Transverse colon (tissue), 4 donors: ENCODE measurements at regions not wholly inside any gene's neighbourhood (a gene's known extent, or its start where the extent isn't known, plus 50 kb on each side); places are given as distances from the start of the nearest gene placed in this dataset.

Experiments used
- DNase-seq: peaks from one replicate; pipeline ENCODE4 v3.0.0-alpha.2; 2019
- H3K27ac ChIP-seq, 4 donors: fragments of 200-600 bp; sonication (generic); 2 replicates each; pipeline ENCODE4 v1.5.1; 2016 to 2018; ENCODE audit warnings: inconsistent platforms in 4 of 4
- H3K27me3 ChIP-seq: fragments of 200-600 bp; sonication (generic); 2 replicates; pipeline ENCODE4 v1.5.1; 2017; ENCODE audit warnings: inconsistent platforms
- H3K36me3 ChIP-seq, 4 donors: fragments of 200-600 bp; sonication (generic); 2 replicates each; pipeline ENCODE4 v1.5.1; 2017 to 2019; ENCODE audit warnings: inconsistent platforms in 4 of 4
- H3K4me1 ChIP-seq, 4 donors: fragments of 200-600 bp; sonication (generic); 2 replicates each; pipeline ENCODE4 v1.5.1; 2017 to 2020; ENCODE audit warnings: inconsistent platforms in 4 of 4
- H3K4me3 ChIP-seq, 4 donors: fragments of 200-600 bp; sonication (generic); 1 replicate in 1 of 4; 2 replicates in 3 of 4; pipeline versions ENCODE4 v1.5.1 to v1.6.1; 2017 to 2019; ENCODE audit warnings: inconsistent platforms in 4 of 4
- H3K9me3 ChIP-seq, 2 donors: fragments of 200-600 bp; sonication (generic); 2 replicates each; pipeline ENCODE4 v1.5.1; 2017 to 2019; ENCODE audit warnings: inconsistent platforms in 2 of 2
- EP300 ChIP-seq: sonication (generic); formaldehyde crosslinking; IDR thresholded peaks from one replicate; pipeline ENCODE4 v1.6.1; 2017; ENCODE audit warnings: antibody characterized with exemption, low read depth
- POLR2A ChIP-seq: fragments of 450-650 bp; IDR thresholded peaks from one replicate; pipeline ENCODE4 v1.6.1; 2016; ENCODE audit warnings: antibody characterized with exemption, mild to moderate bottlenecking, moderate library complexity
- POLR2AphosphoS5 ChIP-seq, 3 donors: sonication (generic); formaldehyde crosslinking; IDR thresholded peaks; one replicate each; pipeline ENCODE4 v1.6.1; 2016; ENCODE audit warnings: antibody characterized with exemption in 3 of 3
- WGBS, 2 donors: methylation state at CpG; one replicate each; pipeline ENCODE4 v1.1.5; 2018; ENCODE audit warnings: low coverage in 1 of 2; 5-methylcytosine and 5-hydroxymethylcytosine counted together
- in situ Hi-C, 4 donors: fragments of 200-750 bp; cut with MboI; loops; one replicate each; pipeline versions ENCODE4 v1.15.0 to v1.15.1; 2017; ENCODE audit warnings: low sequenced_read_pairs in 3 of 4, low pct_ligation_motif_present in 1 of 4, low pct_unique_long_range_greater_than_20kb in 1 of 4
- intact Hi-C: fragments of 100-400 bp; cut with DNase I; formaldehyde crosslinking; loops from one replicate; pipeline ENCODE4 v1.15.1; 2023; ENCODE audit warnings: low total_unique reads
- TF ChIP-seq, protein P1 (sequence below), 5 experiments: fragments of 200-600 bp in 3 of 5; fragments of 450-650 bp in 2 of 5; sonication (generic) in 3 of 5; IDR thresholded peaks; 1 replicate in 2 of 5; 2 replicates in 3 of 5; pipeline ENCODE4 v1.5.1; 2016 to 2017; ENCODE audit warnings: antibody characterized with exemption in 5 of 5, inconsistent platforms in 3 of 5, mild to moderate bottlenecking in 2 of 5, moderate library complexity in 1 of 5

GRCh38 chr6:48057601-48058000 is 53.4 kb downstream of the PTCHD4 start:
- no peak for TF ChIP-seq EP300
- TF ChIP-seq, protein P1, sequence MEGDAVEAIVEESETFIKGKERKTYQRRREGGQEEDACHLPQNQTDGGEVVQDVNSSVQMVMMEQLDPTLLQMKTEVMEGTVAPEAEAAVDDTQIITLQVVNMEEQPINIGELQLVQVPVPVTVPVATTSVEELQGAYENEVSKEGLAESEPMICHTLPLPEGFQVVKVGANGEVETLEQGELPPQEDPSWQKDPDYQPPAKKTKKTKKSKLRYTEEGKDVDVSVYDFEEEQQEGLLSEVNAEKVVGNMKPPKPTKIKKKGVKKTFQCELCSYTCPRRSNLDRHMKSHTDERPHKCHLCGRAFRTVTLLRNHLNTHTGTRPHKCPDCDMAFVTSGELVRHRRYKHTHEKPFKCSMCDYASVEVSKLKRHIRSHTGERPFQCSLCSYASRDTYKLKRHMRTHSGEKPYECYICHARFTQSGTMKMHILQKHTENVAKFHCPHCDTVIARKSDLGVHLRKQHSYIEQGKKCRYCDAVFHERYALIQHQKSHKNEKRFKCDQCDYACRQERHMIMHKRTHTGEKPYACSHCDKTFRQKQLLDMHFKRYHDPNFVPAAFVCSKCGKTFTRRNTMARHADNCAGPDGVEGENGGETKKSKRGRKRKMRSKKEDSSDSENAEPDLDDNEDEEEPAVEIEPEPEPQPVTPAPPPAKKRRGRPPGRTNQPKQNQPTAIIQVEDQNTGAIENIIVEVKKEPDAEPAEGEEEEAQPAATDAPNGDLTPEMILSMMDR (IDR thresholded peaks at IDR 0.05): no peak
- TF ChIP-seq POLR2A: no peak
- no peak for TF ChIP-seq POLR2AphosphoS5 (IDR thresholded peaks at IDR 0.05)
- DNase-seq: no peak
- H3K4me3 ChIP-seq: no peak overlapping the region
- H3K27ac ChIP-seq: no peak overlapping the region
- H3K9me3 ChIP-seq: no peaks in the 10 kb centered on the region
- intact Hi-C loops: no loop called here
- no peaks in the 10 kb centered on the region for H3K36me3 ChIP-seq
- H3K4me1 ChIP-seq: no peaks in the 10 kb centered on the region
- H3K27me3 ChIP-seq: no peaks in the 10 kb centered on the region
- in situ Hi-C loops: no loop called here

GRCh38 chr6:48048451-48049146 is 62.4 kb downstream of the PTCHD4 start:
- no peaks in the 10 kb centered on the region for H3K36me3 ChIP-seq
- no peak for DNase-seq
- in situ Hi-C loops: no loop called here
- no peaks in the 10 kb centered on the region for H3K9me3 ChIP-seq
- no peaks in the 10 kb centered on the region for H3K4me1 ChIP-seq
- no peaks in the 10 kb centered on the region for H3K27me3 ChIP-seq
- TF ChIP-seq POLR2A (no peak), POLR2AphosphoS5 (IDR thresholded peaks at IDR 0.05) (no peak), EP300 (no peak)
- TF ChIP-seq, protein P1 (IDR thresholded peaks at IDR 0.05): no peak
- H3K4me3 ChIP-seq: no peak overlapping the region
- no peak overlapping the region for H3K27ac ChIP-seq
- WGBS, 2 donors: 31 to 80% methylated on average over 1 to 2 of the region's 2 CpGs
- intact Hi-C loops: no loop called here

GRCh38 chr6:48041894-48042293 is 69.1 kb downstream of the PTCHD4 start:
- H3K4me3 ChIP-seq: no peak overlapping the region
- intact Hi-C loops (no loop called here), in situ Hi-C loops (no loop called here)
- no peaks in the 10 kb centered on the region for H3K4me1 ChIP-seq
- no peaks in the 10 kb centered on the region for H3K36me3 ChIP-seq
- no peaks in the 10 kb centered on the region for H3K27me3 ChIP-seq
- WGBS, 2 donors: 46 to 72% methylated on average over 2 of the region's 2 CpGs
- no peak overlapping the region for H3K27ac ChIP-seq
- DNase-seq: no peak
- TF ChIP-seq, protein P1 (IDR thresholded peaks at IDR 0.05): no peak
- TF ChIP-seq EP300: no peak
- no peak for TF ChIP-seq POLR2AphosphoS5 (IDR thresholded peaks at IDR 0.05)
- TF ChIP-seq POLR2A: no peak
- no peaks in the 10 kb centered on the region for H3K9me3 ChIP-seq

- no peaks in the 10 kb centered on the region for H3K36me3 ChIP-seq
These were observed 73.1 kb downstream of the PTCHD4 start for GRCh38 chr6:48037946-48038345.

More at GRCh38 chr6:48037946-48038345, 73.1 kb downstream of the PTCHD4 start:
- Histone ChIP-seq H3K4me1 (no peaks in the 10 kb centered on the region), H3K27ac (no peak overlapping the region), H3K27me3 (no peaks in the 10 kb centered on the region), H3K9me3 (no peaks in the 10 kb centered on the region), H3K4me3 (no peak overlapping the region)
- DNase-seq: no peak
- intact Hi-C loops: no loop called here
- TF ChIP-seq, protein P1 (IDR thresholded peaks at IDR 0.05): no peak
- TF ChIP-seq POLR2A: no peak
- TF ChIP-seq POLR2AphosphoS5 (IDR thresholded peaks at IDR 0.05): no peak
- no peak for TF ChIP-seq EP300
- in situ Hi-C loops: no loop called here
- WGBS, 2 donors: 55 to 65% methylated on average over 4 of the region's 4 CpGs
